ENCODE measurements at regions not wholly inside any gene's neighbourhood (a gene's known extent, or its start where the extent isn't known, plus 50 kb on each side); places are given as distances from the start of the nearest gene placed in this dataset.

DNA sequence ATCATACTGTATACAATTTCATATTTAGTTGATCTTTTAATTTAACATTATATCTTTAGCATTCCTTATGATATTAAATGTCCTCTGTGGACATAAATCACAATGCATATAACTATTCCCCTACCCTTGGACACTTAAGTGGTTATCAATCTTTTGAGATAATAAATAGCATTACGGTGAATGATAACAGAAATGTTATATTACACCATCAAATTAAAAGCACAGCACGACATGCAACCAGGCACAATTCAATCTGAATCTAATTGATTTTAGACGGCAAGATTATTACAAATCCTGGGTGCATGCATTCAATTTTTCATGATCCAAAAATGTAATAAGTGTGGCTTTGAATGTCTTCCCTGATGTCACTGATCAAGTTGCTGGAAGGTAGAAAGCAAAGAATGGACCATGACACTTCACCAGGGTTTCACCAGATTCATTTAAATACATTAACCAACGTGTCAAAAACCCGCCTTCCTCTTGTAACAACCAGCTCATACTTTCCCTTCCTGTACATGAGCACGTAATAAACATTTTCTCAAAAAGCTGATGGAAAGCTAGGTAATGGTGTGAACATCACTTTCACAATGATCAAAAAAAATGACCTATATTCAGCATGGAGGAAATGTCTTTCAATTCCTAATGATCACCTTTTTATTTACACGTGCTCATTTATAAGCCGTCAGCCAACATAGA is 513.7 kb upstream of the ID2 start:
- no peak for DNase-seq (ENCODE audit: low spot score)

DNA sequence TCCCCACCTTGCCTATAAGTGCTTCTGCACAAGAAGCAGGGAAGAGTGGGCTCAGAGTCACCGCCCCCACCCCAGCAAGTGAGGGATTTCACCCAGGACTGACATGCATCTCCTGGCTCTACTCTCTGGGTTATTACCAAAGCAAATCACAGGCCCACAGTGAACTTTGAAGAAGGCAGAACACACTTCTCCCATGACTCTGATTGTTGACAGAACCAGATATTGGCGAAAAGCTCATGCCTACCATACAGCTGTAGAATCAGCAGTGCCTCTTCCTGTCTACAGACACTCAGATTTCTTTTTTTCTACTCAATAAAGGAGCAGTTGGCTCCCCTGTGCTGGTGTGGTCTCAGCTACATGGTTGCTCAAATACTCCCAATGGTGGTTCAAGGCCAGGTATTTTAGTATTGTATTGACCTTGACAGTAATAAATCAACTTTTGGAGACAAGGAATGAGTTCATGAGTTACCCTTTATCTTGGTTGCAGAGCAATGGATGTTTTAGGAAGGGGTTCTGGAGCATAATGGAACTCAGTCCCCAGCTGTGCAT is 512.9 kb upstream of the ID2 start:
- no peak for DNase-seq (ENCODE audit: low spot score)

DNA sequence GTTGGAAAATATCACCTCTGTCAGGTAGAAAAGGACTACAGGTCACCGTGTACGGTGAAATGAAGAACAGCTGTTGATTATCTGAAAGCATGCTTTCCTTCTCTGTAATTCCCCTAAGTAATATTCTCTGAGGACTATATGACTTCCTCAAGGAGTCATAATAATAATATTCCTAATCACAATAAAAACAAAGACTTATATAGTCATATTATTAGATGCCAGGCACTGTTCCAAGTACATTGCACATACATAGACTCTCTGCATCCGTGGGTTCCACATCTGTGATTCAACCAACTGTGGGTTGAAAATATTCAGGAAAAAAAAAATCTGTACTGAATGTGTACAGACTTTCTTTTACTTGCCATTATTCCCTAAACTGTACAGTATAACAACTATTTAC is 512.4 kb upstream of the ID2 start:
- DNase-seq (ENCODE audit: low spot score) = no peak

DNA sequence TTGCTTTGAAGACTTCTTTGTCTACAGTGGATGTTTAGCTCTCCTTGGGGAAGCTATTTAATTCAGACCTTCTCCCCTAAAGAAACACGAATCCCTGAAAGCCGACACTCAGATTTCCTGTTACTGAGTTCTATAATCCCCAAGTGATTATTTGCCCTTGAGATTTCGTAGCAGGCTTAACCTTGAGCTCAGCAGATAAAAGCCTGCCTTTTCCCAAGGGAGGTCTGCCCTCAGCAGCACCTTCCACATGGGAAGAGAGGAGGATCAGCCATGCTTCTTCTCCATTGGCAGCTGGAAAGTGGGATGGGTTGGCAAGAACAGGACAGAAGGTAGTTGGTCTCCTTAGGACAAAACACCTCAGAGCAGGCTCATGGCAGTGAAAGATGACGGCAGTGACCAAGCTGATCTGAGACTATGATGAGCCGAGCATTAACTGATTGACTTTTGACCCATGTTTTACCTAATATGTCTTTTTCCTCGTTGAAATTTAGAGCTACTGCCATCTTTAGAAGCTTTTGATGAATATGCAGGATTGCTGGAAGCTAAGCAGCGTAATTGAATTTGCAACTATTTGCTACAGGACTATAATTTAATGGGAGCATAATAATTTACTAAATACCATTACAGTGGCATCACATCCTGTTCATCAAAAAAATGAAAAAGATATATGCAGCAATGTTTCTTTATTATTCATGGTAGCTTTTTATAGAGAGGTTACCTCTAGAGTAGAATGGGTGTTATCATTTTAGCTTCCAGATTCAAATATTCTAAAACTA is 511.1 kb upstream of the ID2 start:
- no peak for DNase-seq (ENCODE audit: low spot score)

DNA sequence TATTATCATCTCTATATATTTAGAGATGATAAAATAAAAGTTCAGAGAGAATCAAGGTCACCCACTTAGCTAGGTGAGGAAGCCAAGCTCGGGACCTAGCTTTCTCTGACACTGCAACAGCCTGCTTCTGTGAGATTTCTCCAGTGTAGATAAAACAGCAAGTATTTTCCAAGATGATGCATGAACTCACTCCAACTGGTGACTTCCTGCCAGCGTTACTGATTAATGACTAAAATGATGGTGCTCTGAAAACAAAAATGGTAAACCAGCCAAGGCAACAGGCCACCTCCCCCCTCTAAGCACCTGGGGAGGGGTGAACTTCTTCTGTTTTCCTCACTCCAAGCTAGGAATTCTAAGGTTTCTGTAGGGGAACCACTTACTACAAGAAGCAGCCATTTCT is 510.2 kb upstream of the ID2 start:
- no peak for DNase-seq (ENCODE audit: low spot score)

DNA sequence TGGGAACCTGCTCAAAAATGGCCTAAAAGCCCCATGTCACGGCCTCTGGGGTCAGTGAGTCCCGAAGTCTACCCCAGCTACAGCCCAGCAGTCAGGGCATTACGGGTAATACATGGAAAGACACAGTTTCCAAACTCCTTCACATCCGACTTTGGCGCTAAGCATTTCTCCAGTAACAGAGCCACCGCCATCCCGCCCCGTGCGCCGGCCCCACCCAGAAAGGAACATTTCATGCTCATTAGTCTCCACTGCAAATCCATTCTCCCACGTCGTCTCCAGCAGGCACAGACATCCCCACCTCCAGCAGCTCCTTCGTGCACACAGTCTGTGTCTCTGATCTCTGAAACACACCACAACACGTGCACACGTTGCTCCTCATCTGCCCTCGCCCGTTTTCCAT is 509.2 kb upstream of the ID2 start:
- DNase-seq (ENCODE audit: low spot score) = no peak

DNA sequence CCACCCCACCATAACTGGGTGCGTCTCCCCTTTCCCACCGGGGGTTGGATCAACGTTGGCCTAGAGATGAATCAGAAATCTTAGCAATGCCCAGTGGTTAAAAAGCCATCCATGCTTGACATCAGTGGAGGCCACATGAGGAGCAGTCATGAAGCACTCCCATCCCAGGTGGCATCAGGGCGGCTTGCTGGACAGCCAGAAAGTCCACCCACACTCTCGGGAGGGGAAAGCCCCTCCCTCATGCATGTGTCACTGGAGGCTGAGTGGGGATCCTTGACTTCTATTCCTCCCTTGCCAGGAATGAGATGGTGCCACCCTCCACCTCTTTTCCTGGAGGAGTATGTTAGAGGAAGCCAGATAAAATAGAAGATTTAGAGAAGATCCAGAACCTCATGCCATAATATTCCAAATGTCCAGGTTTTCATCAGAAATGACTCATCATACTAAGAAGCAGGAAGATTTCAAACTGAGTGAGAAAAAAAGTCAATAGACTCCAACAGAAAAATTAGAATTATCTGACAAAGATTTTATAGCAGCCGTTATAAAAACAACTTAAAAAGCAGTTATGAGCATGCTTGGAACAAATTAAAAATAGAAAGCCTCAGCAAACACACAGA is 507.1 kb upstream of the ID2 start:
- no peak for DNase-seq (ENCODE audit: low spot score)

DNA sequence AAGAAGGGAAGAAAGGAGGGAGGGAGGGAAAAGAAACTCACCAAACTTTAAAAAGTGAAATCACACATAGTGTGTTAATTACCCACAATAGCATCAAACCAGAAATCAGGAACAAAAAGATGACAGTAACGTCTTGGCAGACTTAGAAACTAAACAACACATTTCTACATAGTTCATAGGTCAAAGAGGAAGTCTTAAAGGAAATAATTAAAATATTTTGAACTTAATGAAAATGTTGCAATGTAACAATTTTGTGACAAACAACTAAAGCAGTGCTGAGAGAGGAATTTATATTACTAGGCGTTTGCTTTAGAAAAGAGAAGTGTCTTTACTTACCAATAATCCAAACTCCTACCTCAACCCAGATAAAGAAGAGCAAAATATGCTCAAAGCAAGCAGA is 505.0 kb upstream of the ID2 start:
- no peak for DNase-seq (ENCODE audit: low spot score)

DNA sequence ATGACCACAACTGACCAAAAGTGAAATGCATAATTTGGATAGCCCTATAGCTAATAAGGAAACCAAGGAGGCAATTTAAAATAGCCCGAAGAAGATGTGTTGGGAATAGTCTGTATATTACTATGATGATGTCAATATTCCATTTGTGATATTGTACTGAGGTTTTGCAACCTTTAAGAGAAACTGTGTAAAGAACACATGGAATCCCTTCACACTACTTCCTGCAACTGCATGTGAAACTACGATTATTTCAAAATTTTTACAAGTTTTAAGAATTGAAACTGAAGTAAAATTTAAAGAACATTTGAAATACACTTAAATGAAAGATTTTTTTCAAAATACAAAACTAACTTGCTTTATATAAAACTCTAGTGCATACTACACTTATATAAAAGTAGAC is 504.3 kb upstream of the ID2 start:
- no peak for DNase-seq (ENCODE audit: low spot score)

DNA sequence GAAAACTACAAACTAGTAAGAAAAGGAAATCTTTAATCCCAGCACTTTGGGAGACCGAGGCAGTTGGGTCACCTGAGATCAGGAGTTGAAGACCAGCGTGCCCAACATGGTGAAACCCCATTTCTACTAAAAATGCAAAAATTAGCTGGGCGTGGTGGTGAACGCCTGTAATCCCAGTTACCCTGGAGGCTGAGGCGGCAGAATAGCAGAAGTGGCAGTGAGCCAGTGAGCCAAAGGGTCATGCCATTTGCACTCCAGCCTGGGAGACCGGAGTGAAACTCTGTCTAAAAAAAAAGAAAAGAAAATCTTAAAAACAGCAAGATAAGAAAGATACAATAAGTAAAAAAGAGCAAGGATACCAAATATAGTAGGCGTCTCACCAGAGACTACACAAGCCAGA is 502.9 kb upstream of the ID2 start:
- DNase-seq (ENCODE audit: low spot score) = no peak

DNA sequence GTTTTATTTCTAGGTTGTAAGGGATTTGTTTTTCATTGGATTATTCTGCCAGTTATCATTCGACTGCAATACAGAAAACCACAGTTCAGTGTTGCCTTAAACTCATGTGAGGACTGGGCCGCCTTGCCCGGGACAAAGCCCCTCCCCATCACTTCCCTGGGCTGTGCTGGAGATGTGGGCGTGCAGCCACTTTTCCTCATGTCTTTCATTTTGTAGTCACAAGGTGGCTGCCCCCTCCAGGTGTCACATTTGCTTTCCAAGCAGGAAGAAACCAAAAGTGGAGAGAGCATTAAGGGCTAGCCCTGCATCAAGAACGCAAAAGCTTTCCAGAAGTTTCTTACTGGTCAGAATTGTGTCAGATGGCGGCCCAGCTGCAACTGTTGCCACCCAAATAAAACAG is 492.5 kb upstream of the ID2 start:
- DNase-seq (ENCODE audit: low spot score) = no peak

DNA sequence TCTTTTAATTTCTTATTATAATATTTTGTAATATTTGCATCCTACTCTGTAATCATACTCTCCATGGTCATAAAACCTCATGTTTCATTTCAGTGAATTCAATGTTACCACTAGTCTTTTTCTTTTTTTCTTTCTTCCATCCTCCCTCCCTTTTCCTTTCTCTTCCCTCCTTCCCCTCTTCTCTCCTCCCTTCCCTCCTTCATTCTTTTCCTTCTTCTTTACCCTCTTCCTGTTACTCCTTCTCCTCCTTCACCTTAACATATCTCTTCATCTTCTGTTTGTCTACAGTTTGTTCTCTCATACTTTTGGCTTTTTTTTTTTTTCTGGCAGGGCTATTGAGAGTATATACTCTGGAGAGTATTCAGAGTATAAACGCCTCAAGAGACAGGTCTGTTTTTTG is 491.6 kb upstream of the ID2 start:
- DNase-seq (ENCODE audit: low spot score) = no peak

DNA sequence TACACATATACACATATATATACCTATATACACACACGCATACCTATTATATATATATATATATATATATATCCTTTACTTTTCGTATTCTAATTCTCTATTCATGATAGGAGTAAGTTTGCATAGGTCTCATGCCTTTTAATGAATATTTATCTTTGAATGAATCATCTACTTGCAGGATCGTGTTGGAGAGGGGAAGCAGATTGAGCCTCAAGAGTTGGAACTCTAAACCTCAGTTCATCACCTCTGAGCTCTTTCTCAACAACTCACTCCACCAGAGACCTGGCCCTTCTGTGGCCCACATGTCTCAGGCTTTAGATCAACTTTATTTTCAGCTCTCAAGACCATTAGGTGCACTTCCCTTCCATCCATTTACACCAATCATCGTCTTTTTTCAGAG is 490.4 kb upstream of the ID2 start:
- DNase-seq (ENCODE audit: low spot score) = no peak

DNA sequence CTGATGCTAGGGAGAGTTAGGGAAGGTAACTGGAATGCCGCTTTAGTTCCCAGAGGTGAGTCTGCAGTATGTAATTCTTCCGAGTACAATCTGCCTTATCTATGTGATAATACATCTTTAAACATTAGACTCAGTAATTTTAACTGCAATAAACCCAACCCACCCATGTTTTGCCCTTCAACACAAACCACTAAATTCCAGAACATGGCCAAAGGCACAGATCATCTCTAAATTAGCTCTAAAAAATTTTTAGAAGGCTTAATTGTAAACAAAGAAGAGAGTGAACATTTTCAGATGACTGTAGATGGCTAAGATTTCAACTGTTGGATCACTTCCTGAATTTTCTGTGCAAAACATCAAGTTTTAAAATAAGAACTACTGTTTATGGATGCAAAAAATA is 488.7 kb upstream of the ID2 start:
- DNase-seq (ENCODE audit: low spot score) = no peak

DNA sequence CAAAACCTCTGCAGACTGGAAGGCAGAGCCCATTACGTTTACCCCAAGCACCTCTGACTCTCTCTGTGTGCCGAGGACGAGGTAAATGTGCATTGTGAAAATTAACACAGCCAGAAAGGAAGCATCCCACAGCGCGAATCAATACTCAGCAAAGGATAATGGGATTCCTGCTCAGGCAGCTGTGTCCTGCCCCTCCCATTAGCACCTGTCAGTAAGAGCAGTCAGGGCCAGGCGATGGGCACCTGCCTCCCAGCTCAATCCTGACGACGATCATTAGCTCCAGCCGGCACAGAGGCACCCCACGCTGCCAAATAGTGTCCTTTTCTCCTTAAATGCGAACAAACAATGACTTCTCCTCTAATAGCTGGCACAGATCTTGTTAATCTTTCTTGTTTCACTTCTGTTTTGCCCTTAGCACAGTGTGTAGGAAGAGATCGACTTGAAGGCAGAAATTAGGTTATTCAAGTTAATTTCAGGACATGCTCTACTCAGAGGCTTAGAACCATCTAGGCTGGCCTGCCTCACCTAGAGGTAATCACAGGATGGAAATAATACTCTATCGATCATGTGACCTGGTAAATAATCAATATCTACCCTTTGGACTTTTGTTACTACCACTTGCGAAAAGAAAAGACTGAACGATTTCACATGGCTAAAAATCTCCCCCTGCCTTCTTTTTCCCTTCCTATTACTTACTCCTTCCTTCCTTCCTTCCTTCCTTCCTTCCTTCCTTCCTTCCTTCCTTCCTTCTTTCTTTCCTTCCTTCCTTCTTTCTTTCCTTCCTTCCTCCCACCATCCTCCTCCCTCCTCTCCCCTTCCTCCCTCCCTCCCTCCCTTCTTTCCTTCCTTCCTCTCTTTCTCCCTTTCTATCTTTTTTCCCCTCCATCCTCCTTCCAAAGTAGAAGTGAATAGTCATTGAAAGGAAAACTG is 487.9 kb upstream of the ID2 start:
- DNase-seq (ENCODE audit: low spot score) = peak; percentile 14

DNA sequence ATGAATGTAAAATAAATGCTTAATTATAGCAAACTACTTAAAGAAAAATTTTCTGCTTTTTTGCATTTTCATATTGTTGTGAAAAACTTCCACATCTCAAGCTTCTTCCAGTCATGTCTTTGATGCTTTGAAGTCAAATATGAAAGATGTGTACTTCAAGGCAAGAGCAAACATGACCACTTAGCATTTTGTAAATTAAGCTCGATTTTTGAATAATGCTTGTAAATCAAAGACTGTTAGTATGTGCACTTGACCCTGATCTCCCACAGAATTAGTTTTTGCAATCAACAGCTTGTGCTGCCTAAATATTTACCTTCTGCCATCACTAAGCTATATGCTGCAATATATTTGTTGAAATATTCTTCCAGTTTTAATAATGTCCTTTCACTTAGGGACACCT is 486.1 kb upstream of the ID2 start:
- no peak for DNase-seq (ENCODE audit: low spot score)

DNA sequence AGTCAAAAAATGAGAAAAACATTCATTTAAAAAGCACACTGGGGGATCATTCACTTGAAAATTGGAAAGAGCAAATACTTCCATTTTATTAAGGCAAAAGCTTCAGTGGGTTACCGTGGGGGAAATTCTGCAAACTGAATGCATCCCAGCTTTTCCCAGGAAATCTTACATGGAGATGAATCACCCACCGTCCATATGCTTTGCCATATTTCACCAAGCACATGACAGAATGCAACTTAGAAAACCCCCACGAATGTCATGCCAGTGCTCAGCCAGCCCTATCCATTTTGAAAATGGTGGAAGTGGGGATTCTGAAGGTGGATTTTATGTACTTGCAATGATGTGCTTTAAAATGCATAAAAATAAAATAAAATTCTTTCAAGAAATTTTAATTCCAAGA is 485.5 kb upstream of the ID2 start:
- DNase-seq (ENCODE audit: low spot score) = no peak

DNA sequence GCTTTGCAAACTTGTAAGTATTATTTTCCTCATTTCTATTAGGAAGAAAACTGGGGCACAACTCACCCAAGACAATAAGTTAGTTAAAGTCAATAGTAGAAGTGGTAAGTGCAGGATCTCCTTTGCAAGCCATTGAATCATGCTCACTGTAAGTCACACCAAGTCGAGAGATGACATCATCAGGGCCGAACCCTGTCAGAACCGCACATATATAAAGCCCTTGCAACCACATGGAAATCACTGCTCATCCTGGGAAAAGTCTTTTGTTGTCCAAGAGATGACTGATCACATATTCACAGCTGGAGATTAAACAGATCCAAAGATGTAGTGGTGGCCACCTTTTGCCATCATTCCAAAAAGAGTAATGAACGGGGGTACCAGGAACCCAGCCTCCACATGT is 484.8 kb upstream of the ID2 start:
- DNase-seq (ENCODE audit: low spot score) = no peak

DNA sequence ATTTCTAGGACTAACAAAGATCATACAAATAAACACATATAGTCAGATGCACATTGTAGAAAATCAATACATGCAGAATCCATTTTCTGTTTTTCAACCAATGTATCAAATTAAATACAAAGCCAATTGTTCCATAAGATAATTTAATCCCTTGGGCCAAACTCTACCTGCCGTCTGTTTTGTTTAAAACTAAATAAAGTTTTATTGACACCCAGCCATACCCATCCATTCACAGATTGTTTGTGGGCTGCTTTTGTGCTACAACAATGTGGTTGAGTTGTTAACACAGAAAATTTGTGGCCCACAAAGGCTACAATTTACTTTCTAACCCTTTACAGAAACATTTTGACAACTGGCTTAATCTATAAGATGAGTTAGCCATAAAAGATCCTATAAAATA is 484.0 kb upstream of the ID2 start:
- no peak for DNase-seq (ENCODE audit: low spot score)

DNA sequence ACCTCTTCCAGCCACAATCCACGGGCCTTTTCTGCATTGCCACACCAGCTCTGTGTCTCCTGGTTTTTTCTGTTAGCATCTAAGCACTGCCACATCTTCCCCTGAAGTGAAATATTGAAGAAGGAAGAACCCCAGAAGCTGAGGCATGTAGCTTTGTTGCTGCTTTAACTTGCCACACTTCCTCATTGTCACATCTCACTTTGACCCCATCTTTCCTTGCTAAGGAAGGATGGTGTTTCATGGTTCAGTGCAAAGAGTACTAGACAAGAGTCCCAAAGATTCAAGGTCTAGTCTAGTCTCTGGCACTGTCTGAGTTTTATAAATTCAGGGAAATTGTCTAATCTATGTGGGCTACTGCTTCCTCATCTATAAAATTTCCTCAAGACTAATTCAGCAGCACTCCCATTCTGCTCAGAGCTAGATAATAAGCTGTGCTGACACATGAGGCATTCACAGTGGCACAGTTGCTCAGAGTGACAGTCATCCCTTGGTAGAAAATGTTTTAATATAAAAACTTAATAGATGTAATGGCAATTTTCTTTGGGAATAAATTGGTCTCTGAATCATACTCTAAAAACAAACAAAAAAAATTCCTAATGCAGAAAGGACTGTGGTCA is 483.0 kb upstream of the ID2 start:
- DNase-seq (ENCODE audit: low spot score) = no peak

DNA sequence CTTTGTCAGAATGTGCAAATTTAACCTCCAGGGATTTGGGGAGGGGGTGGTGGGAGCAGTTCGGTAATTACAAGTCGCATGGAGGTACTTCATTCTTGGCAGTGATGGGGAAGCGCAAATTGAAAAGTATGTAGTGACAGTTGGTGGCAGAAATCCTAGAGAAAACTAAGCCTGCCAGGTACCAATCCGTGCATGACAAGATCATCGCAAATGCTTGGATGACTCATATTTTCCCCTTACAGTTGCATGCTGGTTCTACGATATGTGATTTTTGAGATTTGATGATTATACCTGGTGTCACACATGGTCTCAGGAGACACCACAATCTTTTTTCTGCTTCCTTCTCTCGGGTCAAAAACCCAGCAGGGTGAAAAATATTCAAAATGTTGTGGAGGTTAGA is 479.7 kb upstream of the ID2 start:
- DNase-seq (ENCODE audit: low spot score) = peak; percentile 8

DNA sequence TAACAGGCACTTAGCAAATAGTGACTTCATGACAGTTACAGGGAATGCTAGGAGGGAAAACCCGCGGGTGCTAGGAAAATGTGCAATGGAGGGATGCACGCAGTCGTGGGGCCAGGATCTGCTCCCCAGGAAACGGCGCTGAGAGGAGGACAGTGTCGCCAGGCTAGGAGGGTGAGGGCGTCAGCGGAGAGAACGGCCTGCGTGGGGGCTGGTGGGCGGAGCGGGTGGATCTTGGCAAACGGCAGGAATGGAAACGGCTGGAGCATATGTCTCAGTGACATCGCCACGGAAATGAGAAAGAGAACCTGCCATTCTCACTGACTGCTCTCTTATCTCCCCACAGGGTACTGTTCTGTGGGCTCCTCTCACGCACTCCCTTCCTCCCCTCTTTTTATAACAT is 478.5 kb upstream of the ID2 start:
- no peak for DNase-seq (ENCODE audit: low spot score)
